ENCODE measurements at regions not wholly inside any gene's neighbourhood (a gene's known extent, or its start where the extent isn't known, plus 50 kb on each side); places are given as distances from the start of the nearest gene placed in this dataset.
"Not testable (repeated sequence)": the region's sequence is repeated elsewhere in the genome, so short reads cannot be mapped to it uniquely, and the experiment has no call there.

GRCh38 chr12:47493801-47494200 lies 212.0 kb downstream of the RPAP3 start:
- no peak for TF ChIP-seq CTCF (IDR thresholded peaks at IDR 0.05)
- DNase-seq (ENCODE audit: low spot score): no peak

GRCh38 chr12:47491516-47492305 lies 214.1 kb downstream of the RPAP3 start:
- DNase-seq (ENCODE audit: low spot score): no peak
- Histone ChIP-seq H3K27ac (no peak overlapping the region), H3K4me3 (no peak overlapping the region)
- no peak for TF ChIP-seq CTCF (IDR thresholded peaks at IDR 0.05)

More at GRCh38 chr12:47493801-47494200, 212.0 kb downstream of the RPAP3 start:
- Histone ChIP-seq H3K27ac (no peak overlapping the region), H3K4me3 (no peak overlapping the region)

GRCh38 chr12:47488888-47489287 lies 216.9 kb downstream of the RPAP3 start:
- no peak overlapping the region for H3K4me3 ChIP-seq
- no peak for DNase-seq (ENCODE audit: low spot score)
- TF ChIP-seq CTCF (IDR thresholded peaks at IDR 0.05): no peak
- H3K27ac ChIP-seq: no peak overlapping the region

GRCh38 chr12:47481041-47481440 lies 224.8 kb downstream of the RPAP3 start:
- Histone ChIP-seq H3K4me3 (no peak overlapping the region), H3K27ac (no peak overlapping the region)
- no peak for TF ChIP-seq CTCF (IDR thresholded peaks at IDR 0.05)
- DNase-seq (ENCODE audit: low spot score): no peak

GRCh38 chr12:47478426-47478825 lies 227.4 kb downstream of the RPAP3 start:
- H3K4me3 ChIP-seq: no peak overlapping the region
- no peak overlapping the region for H3K27ac ChIP-seq
- TF ChIP-seq CTCF (IDR thresholded peaks at IDR 0.05): no peak
- DNase-seq (ENCODE audit: low spot score): no peak

GRCh38 chr12:47473091-47473490 lies 232.7 kb downstream of the RPAP3 start:
- no peak overlapping the region for H3K4me3 ChIP-seq
- DNase-seq (ENCODE audit: low spot score): no peak
- no peak for TF ChIP-seq CTCF (IDR thresholded peaks at IDR 0.05)
- H3K27ac ChIP-seq: no peak overlapping the region

GRCh38 chr12:47470349-47470748 lies 235.5 kb downstream of the RPAP3 start:
- not testable (repeated sequence) for DNase-seq (ENCODE audit: low spot score); H3K4me3 ChIP-seq; H3K27ac ChIP-seq

- DNase-seq (ENCODE audit: low spot score); H3K27ac ChIP-seq; H3K4me3 ChIP-seq: not testable (repeated sequence)
Observed at GRCh38 chr12:47463918-47464317, 241.9 kb downstream of the RPAP3 start.

Data from coronary artery (tissue), 2 donors.